GM12872 (cell line): ENCODE measurements at regions not wholly inside any gene's neighbourhood (a gene's known extent, or its start where the extent isn't known, plus 50 kb on each side); places are given as distances from the start of the nearest gene placed in this dataset.

Source experiments
- CTCF ChIP-seq: IDR thresholded peaks from 3 replicates; pipeline ENCODE4 v1.5.1; 2011; ENCODE audit warnings: low read depth, mild to moderate bottlenecking, low read length, moderate library complexity; ENCODE audit not compliant: insufficient read depth

DNA sequence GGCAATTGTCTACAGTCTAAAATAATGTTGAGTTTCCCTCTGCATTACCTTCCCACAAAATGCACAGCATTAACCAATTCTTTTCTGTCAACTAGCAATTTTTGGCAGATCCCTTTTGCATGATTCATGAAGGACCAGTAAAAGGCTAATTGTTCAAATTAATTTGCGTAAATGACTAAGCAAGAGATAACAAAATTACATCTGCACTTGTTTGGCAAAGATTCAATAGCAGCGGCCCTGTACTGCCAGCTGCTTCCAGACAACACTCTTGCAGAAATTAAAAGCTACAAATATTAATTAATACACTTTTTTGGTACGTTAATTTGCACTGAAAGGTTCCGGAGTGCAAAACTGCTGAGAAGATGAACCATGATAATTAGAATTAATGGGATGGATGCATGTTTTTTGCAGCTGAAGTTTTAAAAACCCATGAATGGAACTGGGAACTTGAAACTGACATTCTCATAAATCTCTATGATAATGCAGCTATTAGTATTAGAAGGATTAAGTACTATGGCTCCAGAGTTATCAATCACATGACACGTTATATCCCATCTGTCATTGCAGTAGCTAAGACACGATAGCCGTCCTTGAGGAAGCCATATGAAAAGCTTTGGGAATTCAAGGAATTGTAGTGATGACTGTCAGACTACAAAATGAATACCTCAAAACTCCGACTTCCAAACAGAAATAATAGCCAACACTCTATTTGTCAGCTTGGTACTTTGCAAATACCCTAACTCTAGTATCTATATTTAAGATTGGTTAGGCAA lies 1268.3 kb upstream of the ACVR2A start:
- TF ChIP-seq CTCF = no peak

DNA sequence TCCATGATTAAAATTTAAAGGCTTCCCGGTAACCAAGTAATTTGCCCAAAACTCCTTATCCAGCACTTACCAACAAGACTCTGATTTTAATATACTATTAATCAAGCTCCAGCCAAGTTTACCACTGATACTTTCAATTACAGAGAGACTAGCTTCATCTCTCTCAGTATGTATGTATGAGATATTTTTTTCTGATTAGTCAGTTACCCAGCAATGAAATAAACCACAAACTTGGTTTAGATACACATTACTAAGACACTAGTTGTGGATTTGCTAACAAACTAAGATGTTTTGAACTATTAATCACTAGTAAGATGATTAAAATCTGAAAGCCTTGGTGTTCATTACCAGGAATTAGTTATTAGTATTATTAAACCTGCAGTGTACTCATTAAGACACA lies 1272.2 kb upstream of the ACVR2A start:
- no peak for TF ChIP-seq CTCF

- TF ChIP-seq CTCF = no peak
Measured at GRCh38 chr2:146561996-146562395, 1282.8 kb upstream of the ACVR2A start.

GRCh38 chr2:146547236-146547635 lies 1297.6 kb upstream of the ACVR2A start:
- no peak for TF ChIP-seq CTCF

- TF ChIP-seq CTCF = no peak
Measured at GRCh38 chr2:146544701-146545100, 1300.1 kb upstream of the ACVR2A start.

- TF ChIP-seq CTCF = no peak
Measured at GRCh38 chr2:146541896-146542295, 1302.9 kb upstream of the ACVR2A start.

DNA sequence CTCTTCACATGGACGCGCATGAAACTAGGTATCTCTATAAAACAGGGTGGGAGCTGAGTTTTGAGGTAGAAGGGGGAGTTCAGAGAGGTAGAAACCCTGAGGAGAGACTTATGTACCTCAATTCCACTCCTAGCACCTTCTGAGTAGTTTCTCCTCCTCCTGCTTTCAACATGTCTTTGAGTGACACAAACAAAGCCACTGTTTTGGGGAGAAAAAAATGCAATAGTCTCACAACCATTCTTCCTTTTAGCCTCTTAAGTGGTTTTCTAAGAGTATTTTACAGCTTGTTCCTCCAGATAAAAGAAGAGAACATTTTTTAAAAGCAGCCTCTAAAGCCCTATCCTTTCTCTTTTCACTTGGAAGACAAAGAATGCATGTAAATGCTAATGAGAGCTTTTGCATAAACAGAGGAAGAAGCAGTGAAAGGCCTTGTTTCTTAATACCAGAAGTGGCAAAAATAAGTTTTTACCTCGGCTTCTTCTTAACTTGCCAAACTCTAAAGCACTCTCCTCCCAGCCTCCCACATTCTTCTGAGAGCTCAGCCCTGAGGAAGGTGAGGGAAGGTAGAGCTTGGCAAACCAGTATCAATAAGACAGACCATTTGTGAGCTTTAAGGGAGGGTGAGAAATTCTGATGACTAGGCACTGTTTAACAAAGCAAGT lies 1304.4 kb upstream of the ACVR2A start:
- TF ChIP-seq CTCF = no peak
